ENCODE measurements at regions not wholly inside any gene's neighbourhood (a gene's known extent, or its start where the extent isn't known, plus 50 kb on each side); places are given as distances from the start of the nearest gene placed in this dataset.

DNA sequence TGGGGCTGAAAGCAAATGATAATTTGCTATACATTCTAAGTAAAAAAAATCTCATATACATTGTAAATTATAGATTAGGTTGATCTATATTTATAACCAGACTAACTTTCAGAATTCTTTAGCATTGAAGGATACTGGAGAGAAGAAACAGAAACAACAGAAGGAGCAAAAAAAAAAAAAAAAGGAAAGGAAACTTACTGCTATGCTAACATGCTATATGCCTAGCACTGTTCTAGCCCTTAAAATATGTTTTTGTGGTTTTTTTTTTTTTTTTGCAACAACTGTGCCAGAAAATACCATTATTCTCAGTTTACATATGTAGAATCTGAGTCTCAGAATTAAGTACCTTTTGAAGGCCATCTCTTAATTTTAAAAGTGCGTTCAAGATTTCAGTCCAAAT, 204.9 kb upstream of the MC4R start:
- no peaks in the 10 kb centered on the region for H3K36me3 ChIP-seq (replicated peaks in 1 of 2; ENCODE audit: control insufficient read depth in 1 of 2, insufficient read depth in 2 of 2, low read length in 2 of 2)
- no peak overlapping the region for H3K4me3 ChIP-seq (replicated peaks in 1 of 3; ENCODE audit: low read depth in 2 of 3, low read length in 3 of 3)
- TF ChIP-seq, protein P1, sequence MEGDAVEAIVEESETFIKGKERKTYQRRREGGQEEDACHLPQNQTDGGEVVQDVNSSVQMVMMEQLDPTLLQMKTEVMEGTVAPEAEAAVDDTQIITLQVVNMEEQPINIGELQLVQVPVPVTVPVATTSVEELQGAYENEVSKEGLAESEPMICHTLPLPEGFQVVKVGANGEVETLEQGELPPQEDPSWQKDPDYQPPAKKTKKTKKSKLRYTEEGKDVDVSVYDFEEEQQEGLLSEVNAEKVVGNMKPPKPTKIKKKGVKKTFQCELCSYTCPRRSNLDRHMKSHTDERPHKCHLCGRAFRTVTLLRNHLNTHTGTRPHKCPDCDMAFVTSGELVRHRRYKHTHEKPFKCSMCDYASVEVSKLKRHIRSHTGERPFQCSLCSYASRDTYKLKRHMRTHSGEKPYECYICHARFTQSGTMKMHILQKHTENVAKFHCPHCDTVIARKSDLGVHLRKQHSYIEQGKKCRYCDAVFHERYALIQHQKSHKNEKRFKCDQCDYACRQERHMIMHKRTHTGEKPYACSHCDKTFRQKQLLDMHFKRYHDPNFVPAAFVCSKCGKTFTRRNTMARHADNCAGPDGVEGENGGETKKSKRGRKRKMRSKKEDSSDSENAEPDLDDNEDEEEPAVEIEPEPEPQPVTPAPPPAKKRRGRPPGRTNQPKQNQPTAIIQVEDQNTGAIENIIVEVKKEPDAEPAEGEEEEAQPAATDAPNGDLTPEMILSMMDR (IDR thresholded peaks at IDR 0.05): no peak
- Mint-ChIP-seq H3K4me3 (no peak overlapping the region), H3K27me3 (ENCODE audit: low read depth in 3 of 3) (peaks cover 0 to 6% (median 0%) of the 10 kb centered on the region in 3 donors), H3K4me1 (no peaks in the 10 kb centered on the region), H3K27ac (no peak overlapping the region), H3K9me3 (peaks cover 0 to 3% (median 2%) of the 10 kb centered on the region in 7 donors), H3K36me3 (no peaks in the 10 kb centered on the region)
- H3K27me3 ChIP-seq (ENCODE audit: control insufficient read depth in 2 of 2, insufficient read depth in 2 of 2, low read length in 2 of 2): no peaks in the 10 kb centered on the region
- H3K9ac ChIP-seq (ENCODE audit: insufficient read depth, low read length, poor library complexity, severe bottlenecking): no peak overlapping the region
- DNase-seq: no peak
- intact Hi-C loops (cut with micrococcal nuclease): no loop called here
- no peak overlapping the region for H3K27ac ChIP-seq (ENCODE audit: low read depth in 1 of 2, low read length in 2 of 2)
- no peak overlapping the region for H3K4me2 ChIP-seq (replicated peaks; ENCODE audit: extremely low read depth, low read length, poor library complexity, severe bottlenecking)
- H3K79me2 ChIP-seq (ENCODE audit: insufficient read depth, low read length): no peaks in the 10 kb centered on the region
- peaks cover 0 to 3% of the 10 kb centered on the region in 2 donors for H3K9me3 ChIP-seq (replicated peaks in 1 of 2; ENCODE audit: control insufficient read depth in 1 of 2, insufficient read depth in 1 of 2, low read length in 2 of 2)
- no CpG with 5 or more reads among the region's 1 CpG for WGBS (ENCODE audit: insufficient coverage)
- H4K20me1 ChIP-seq (ENCODE audit: insufficient read depth, low read length): no peaks in the 10 kb centered on the region
- H2AFZ ChIP-seq (ENCODE audit: insufficient read depth, low read depth, low read length, poor library complexity, severe bottlenecking): no peak overlapping the region
- H3K4me1 ChIP-seq (ENCODE audit: control insufficient read depth in 1 of 2, insufficient read depth in 2 of 2, low read length in 2 of 2): no peaks in the 10 kb centered on the region

DNA sequence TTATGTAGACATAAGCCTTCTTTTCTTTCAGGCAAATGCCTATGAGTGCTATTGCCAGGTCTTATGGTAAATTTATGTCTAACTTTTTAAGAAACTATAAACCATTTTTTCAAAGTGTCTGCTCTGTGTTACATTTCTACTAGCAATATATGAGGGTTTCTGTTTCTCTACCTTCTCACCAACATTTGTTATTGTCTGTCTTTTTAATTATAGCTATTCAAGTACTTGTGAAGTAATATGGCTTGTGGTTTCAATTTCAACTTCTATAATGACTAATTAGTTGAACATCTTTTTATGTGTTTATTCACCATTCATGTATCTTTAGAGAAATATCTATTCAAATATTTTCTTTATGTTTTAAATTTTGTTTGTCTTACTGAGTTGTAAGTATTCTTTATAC, 213.1 kb upstream of the MC4R start:
- H3K4me1 Mint-ChIP-seq: peaks cover 7% of the 10 kb centered on the region
- TF ChIP-seq, protein P1 (IDR thresholded peaks at IDR 0.05): no peak
- no peaks in the 10 kb centered on the region for H3K9me3 ChIP-seq (replicated peaks in 1 of 2; ENCODE audit: control insufficient read depth in 1 of 2, insufficient read depth in 1 of 2, low read length in 2 of 2)
- H3K27ac Mint-ChIP-seq: peak overlapping the region in 1 of 7 donors; percentile 65
- H3K36me3 ChIP-seq (replicated peaks in 1 of 2; ENCODE audit: control insufficient read depth in 1 of 2, insufficient read depth in 2 of 2, low read length in 2 of 2): no peaks in the 10 kb centered on the region
- no peaks in the 10 kb centered on the region for H3K79me2 ChIP-seq (ENCODE audit: insufficient read depth, low read length)
- no peak overlapping the region for H3K9ac ChIP-seq (ENCODE audit: insufficient read depth, low read length, poor library complexity, severe bottlenecking)
- H3K4me2 ChIP-seq (replicated peaks; ENCODE audit: extremely low read depth, low read length, poor library complexity, severe bottlenecking): peak overlapping the region; percentile 4
- H3K27ac ChIP-seq (ENCODE audit: low read depth in 1 of 2, low read length in 2 of 2): no peak overlapping the region
- intact Hi-C loops (cut with micrococcal nuclease): no loop called here
- H3K9me3 Mint-ChIP-seq: peaks cover 0 to 5% (median 2%) of the 10 kb centered on the region in 7 donors
- peaks cover 0 to 1% (median 0%) of the 10 kb centered on the region in 3 donors for H3K27me3 Mint-ChIP-seq (ENCODE audit: low read depth in 3 of 3)
- no peaks in the 10 kb centered on the region for H3K4me1 ChIP-seq (ENCODE audit: control insufficient read depth in 1 of 2, insufficient read depth in 2 of 2, low read length in 2 of 2)
- peak overlapping the region in 1 of 2 donors; percentile 48 for H3K4me3 Mint-ChIP-seq
- H3K4me3 ChIP-seq (replicated peaks in 1 of 3; ENCODE audit: low read depth in 2 of 3, low read length in 3 of 3): peak overlapping the region in 1 of 3 experiments; percentile 11
- DNase-seq: no peak
- no peak overlapping the region for H2AFZ ChIP-seq (ENCODE audit: insufficient read depth, low read depth, low read length, poor library complexity, severe bottlenecking)
- no peaks in the 10 kb centered on the region for H3K36me3 Mint-ChIP-seq
- H4K20me1 ChIP-seq (ENCODE audit: insufficient read depth, low read length): no peaks in the 10 kb centered on the region
- no peaks in the 10 kb centered on the region for H3K27me3 ChIP-seq (ENCODE audit: control insufficient read depth in 2 of 2, insufficient read depth in 2 of 2, low read length in 2 of 2)
